ENCODE measurements at regions not wholly inside any gene's neighbourhood (a gene's known extent, or its start where the extent isn't known, plus 50 kb on each side); places are given as distances from the start of the nearest gene placed in this dataset.

DNA sequence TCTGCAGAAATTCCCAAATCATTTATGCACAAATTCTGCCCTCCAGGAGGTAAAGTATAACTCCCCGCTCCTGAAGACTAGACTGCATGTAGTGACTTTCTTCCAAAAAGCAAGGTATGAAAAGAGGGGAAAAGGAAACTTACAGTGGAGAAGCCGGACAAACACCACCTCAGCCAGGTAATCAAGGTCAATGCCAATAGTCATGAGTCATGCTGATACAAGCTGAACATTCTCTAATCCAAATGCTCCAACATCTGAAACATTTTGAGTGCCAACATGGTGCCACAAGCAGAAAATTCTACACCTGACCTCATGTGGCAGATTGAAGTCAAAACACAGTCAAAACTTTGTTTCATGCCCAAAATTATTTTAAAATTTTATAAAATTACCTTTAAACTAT, 165.6 kb downstream of the FOXA2 start:
- intact Hi-C loops (cut with micrococcal nuclease): no loop called here
- H3K9me3 Mint-ChIP-seq: peaks cover 0 to 5% (median 2%) of the 10 kb centered on the region in 7 donors
- TF ChIP-seq, protein P1, sequence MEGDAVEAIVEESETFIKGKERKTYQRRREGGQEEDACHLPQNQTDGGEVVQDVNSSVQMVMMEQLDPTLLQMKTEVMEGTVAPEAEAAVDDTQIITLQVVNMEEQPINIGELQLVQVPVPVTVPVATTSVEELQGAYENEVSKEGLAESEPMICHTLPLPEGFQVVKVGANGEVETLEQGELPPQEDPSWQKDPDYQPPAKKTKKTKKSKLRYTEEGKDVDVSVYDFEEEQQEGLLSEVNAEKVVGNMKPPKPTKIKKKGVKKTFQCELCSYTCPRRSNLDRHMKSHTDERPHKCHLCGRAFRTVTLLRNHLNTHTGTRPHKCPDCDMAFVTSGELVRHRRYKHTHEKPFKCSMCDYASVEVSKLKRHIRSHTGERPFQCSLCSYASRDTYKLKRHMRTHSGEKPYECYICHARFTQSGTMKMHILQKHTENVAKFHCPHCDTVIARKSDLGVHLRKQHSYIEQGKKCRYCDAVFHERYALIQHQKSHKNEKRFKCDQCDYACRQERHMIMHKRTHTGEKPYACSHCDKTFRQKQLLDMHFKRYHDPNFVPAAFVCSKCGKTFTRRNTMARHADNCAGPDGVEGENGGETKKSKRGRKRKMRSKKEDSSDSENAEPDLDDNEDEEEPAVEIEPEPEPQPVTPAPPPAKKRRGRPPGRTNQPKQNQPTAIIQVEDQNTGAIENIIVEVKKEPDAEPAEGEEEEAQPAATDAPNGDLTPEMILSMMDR (IDR thresholded peaks at IDR 0.05): no peak

DNA sequence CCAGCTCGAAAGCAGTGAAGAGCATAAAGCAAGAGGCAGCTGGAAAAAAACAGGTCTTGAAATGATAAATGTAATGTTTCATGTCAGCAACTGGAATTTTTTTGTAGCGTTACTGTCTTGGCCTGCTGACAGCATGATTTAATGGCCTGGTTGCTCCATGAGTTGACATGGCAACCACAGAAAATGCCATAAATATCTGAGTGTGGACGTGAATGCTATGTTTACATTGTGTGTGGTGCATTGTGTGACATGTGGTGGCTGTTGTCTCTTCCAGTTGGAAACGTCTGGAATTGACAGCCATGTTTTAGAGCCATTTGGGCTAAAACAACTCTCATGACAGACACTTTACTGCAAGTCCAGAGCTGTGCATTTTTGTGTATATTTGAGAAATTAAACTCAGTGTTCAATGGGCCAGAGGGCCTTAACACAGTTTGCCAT, 170.0 kb downstream of the FOXA2 start:
- 53% methylated on average over 3 of the region's 4 CpGs for WGBS (ENCODE audit: insufficient coverage)
- TF ChIP-seq, protein P1 (IDR thresholded peaks at IDR 0.05): no peak
- H3K4me1 ChIP-seq (ENCODE audit: control insufficient read depth in 1 of 2, insufficient read depth in 2 of 2, low read length in 2 of 2): peaks cover 0 to 6% of the 10 kb centered on the region in 2 donors
- Mint-ChIP-seq H3K4me3 (no peak overlapping the region), H3K27ac (no peak overlapping the region), H3K9me3 (peaks cover 0 to 3% (median 1%) of the 10 kb centered on the region in 7 donors), H3K27me3 (ENCODE audit: low read depth in 3 of 3) (peaks cover 1 to 4% (median 2%) of the 10 kb centered on the region in 3 donors), H3K36me3 (no peaks in the 10 kb centered on the region), H3K4me1 (peaks cover 9% of the 10 kb centered on the region)
- no peaks in the 10 kb centered on the region for H3K79me2 ChIP-seq (ENCODE audit: insufficient read depth, low read length)
- H3K4me3 ChIP-seq (replicated peaks in 1 of 3; ENCODE audit: low read depth in 2 of 3, low read length in 3 of 3): no peak overlapping the region
- no peak overlapping the region for H2AFZ ChIP-seq (ENCODE audit: insufficient read depth, low read depth, low read length, poor library complexity, severe bottlenecking)
- no peak overlapping the region for H3K9ac ChIP-seq (ENCODE audit: insufficient read depth, low read length, poor library complexity, severe bottlenecking)
- no peaks in the 10 kb centered on the region for H3K36me3 ChIP-seq (replicated peaks in 1 of 2; ENCODE audit: control insufficient read depth in 1 of 2, insufficient read depth in 2 of 2, low read length in 2 of 2)
- intact Hi-C loops (cut with micrococcal nuclease): no loop called here
- H4K20me1 ChIP-seq (ENCODE audit: insufficient read depth, low read length): no peaks in the 10 kb centered on the region
- H3K27me3 ChIP-seq (ENCODE audit: control insufficient read depth in 2 of 2, insufficient read depth in 2 of 2, low read length in 2 of 2): no peaks in the 10 kb centered on the region
- H3K9me3 ChIP-seq (replicated peaks in 1 of 2; ENCODE audit: control insufficient read depth in 1 of 2, insufficient read depth in 1 of 2, low read length in 2 of 2): no peaks in the 10 kb centered on the region
- H3K27ac ChIP-seq (ENCODE audit: low read depth in 1 of 2, low read length in 2 of 2): no peak overlapping the region
- no peak for DNase-seq
- no peak overlapping the region for H3K4me2 ChIP-seq (replicated peaks; ENCODE audit: extremely low read depth, low read length, poor library complexity, severe bottlenecking)

More for the DNA sequence above, 165.6 kb downstream of the FOXA2 start:
- H3K4me3 ChIP-seq (replicated peaks in 1 of 3; ENCODE audit: low read depth in 2 of 3, low read length in 3 of 3): no peak overlapping the region
- H2AFZ ChIP-seq (ENCODE audit: insufficient read depth, low read depth, low read length, poor library complexity, severe bottlenecking): no peak overlapping the region
- H3K27me3 Mint-ChIP-seq (ENCODE audit: low read depth in 3 of 3): peaks cover 1 to 8% (median 2%) of the 10 kb centered on the region in 3 donors
- H3K27me3 ChIP-seq (ENCODE audit: control insufficient read depth in 2 of 2, insufficient read depth in 2 of 2, low read length in 2 of 2): no peaks in the 10 kb centered on the region
- H3K9me3 ChIP-seq (replicated peaks in 1 of 2; ENCODE audit: control insufficient read depth in 1 of 2, insufficient read depth in 1 of 2, low read length in 2 of 2): no peaks in the 10 kb centered on the region
- H3K36me3 ChIP-seq (replicated peaks in 1 of 2; ENCODE audit: control insufficient read depth in 1 of 2, insufficient read depth in 2 of 2, low read length in 2 of 2): no peaks in the 10 kb centered on the region
- H3K79me2 ChIP-seq (ENCODE audit: insufficient read depth, low read length): no peaks in the 10 kb centered on the region
- H4K20me1 ChIP-seq (ENCODE audit: insufficient read depth, low read length): no peaks in the 10 kb centered on the region
- H3K4me3 Mint-ChIP-seq: no peak overlapping the region
- no peak overlapping the region for H3K27ac Mint-ChIP-seq
- no peak overlapping the region for H3K4me2 ChIP-seq (replicated peaks; ENCODE audit: extremely low read depth, low read length, poor library complexity, severe bottlenecking)
- no CpG with 5 or more reads among the region's 2 CpGs for WGBS (ENCODE audit: insufficient coverage)
- no peak overlapping the region for H3K27ac ChIP-seq (ENCODE audit: low read depth in 1 of 2, low read length in 2 of 2)
- DNase-seq: no peak
- no peaks in the 10 kb centered on the region for H3K4me1 ChIP-seq (ENCODE audit: control insufficient read depth in 1 of 2, insufficient read depth in 2 of 2, low read length in 2 of 2)
- no peak overlapping the region for H3K9ac ChIP-seq (ENCODE audit: insufficient read depth, low read length, poor library complexity, severe bottlenecking)
- H3K4me1 Mint-ChIP-seq: no peaks in the 10 kb centered on the region
- no peaks in the 10 kb centered on the region for H3K36me3 Mint-ChIP-seq

Data from CD14-positive monocyte (primary cell).